Neutrophil (primary cell): ENCODE measurements at regions not wholly inside any gene's neighbourhood (a gene's known extent, or its start where the extent isn't known, plus 50 kb on each side); places are given as distances from the start of the nearest gene placed in this dataset.

ENCODE experiments used
- H3K27ac ChIP-seq: fragments of 200-600 bp; sonication (generic); 2 replicates; pipeline ENCODE4 v1.5.1; 2016; ENCODE audit warnings: mild to moderate bottlenecking, moderate library complexity
- H3K27me3 ChIP-seq: fragments of 200-600 bp; sonication (generic); 2 replicates; pipeline ENCODE4 v1.6.0; 2016; ENCODE audit warnings: mild to moderate bottlenecking
- H3K36me3 ChIP-seq: fragments of 200-600 bp; sonication (generic); 2 replicates; pipeline ENCODE4 v1.5.1; 2017
- H3K4me1 ChIP-seq, 2 experiments: fragments of 200-600 bp in 1 of 2; sonication (generic) in 1 of 2; 1 replicate in 1 of 2; 2 replicates in 1 of 2; pipeline versions ENCODE4 v1.5.1 to v1.6.1; 2013 to 2016; ENCODE audit warnings: low read depth in 1 of 2, low read length in 1 of 2, mild to moderate bottlenecking in 1 of 2, moderate library complexity in 1 of 2; ENCODE audit not compliant: control insufficient read depth in 1 of 2, insufficient read depth in 1 of 2
- H3K4me3 ChIP-seq, 2 experiments: fragments of 200-600 bp in 1 of 2; sonication (generic) in 1 of 2; 1 replicate in 1 of 2; 2 replicates in 1 of 2; pipeline ENCODE4 v1.5.1; 2013 to 2016; ENCODE audit warnings: low read depth in 1 of 2, low read length in 1 of 2, mild to moderate bottlenecking in 1 of 2, moderate library complexity in 1 of 2
- H3K9me3 ChIP-seq: fragments of 200-600 bp; sonication (generic); 2 replicates; pipeline ENCODE4 v1.5.1; 2016
- CTCF ChIP-seq: fragments of 200-600 bp; sonication (generic); IDR thresholded peaks from 2 replicates; pipeline ENCODE4 v1.5.1; 2016; ENCODE audit warnings: antibody characterized with exemption

GRCh38 chr4:160809576-160809975, 1354.2 kb downstream of the FSTL5 start:
- no peak overlapping the region for H3K27ac ChIP-seq
- H3K4me1 ChIP-seq: no peaks in the 10 kb centered on the region
- H3K9me3 ChIP-seq: no peaks in the 10 kb centered on the region
- TF ChIP-seq CTCF: no peak
- no peaks in the 10 kb centered on the region for H3K27me3 ChIP-seq
- H3K36me3 ChIP-seq: no peaks in the 10 kb centered on the region
- H3K4me3 ChIP-seq: no peak overlapping the region

GRCh38 chr4:160810424-160810823, 1353.4 kb downstream of the FSTL5 start:
- no peaks in the 10 kb centered on the region for H3K4me1 ChIP-seq
- TF ChIP-seq CTCF: no peak
- H3K4me3 ChIP-seq: no peak overlapping the region
- H3K27me3 ChIP-seq: no peaks in the 10 kb centered on the region
- H3K36me3 ChIP-seq: no peaks in the 10 kb centered on the region
- H3K9me3 ChIP-seq: no peaks in the 10 kb centered on the region
- no peak overlapping the region for H3K27ac ChIP-seq

- no peak overlapping the region for H3K27ac ChIP-seq
- H3K4me1 ChIP-seq: no peaks in the 10 kb centered on the region
- no peak overlapping the region for H3K4me3 ChIP-seq
- H3K9me3 ChIP-seq: no peaks in the 10 kb centered on the region
- no peak for TF ChIP-seq CTCF
- no peaks in the 10 kb centered on the region for H3K27me3 ChIP-seq
- H3K36me3 ChIP-seq: no peaks in the 10 kb centered on the region
These were observed 1352.9 kb downstream of the FSTL5 start for GRCh38 chr4:160810941-160811340.

- Histone ChIP-seq H3K27me3 (no peaks in the 10 kb centered on the region), H3K36me3 (no peaks in the 10 kb centered on the region)
- TF ChIP-seq CTCF: no peak
These were observed 1351.8 kb downstream of the FSTL5 start for GRCh38 chr4:160811956-160812355.

GRCh38 chr4:160814726-160815125, 1349.1 kb downstream of the FSTL5 start:
- no peak for TF ChIP-seq CTCF
- Histone ChIP-seq H3K36me3 (no peaks in the 10 kb centered on the region), H3K27me3 (no peaks in the 10 kb centered on the region), H3K4me1 (no peaks in the 10 kb centered on the region), H3K9me3 (no peaks in the 10 kb centered on the region), H3K27ac (no peak overlapping the region), H3K4me3 (no peak overlapping the region)

More at GRCh38 chr4:160811956-160812355, 1351.8 kb downstream of the FSTL5 start:
- H3K4me3 ChIP-seq: no peak overlapping the region
- H3K9me3 ChIP-seq: no peaks in the 10 kb centered on the region
- H3K27ac ChIP-seq: no peak overlapping the region
- no peaks in the 10 kb centered on the region for H3K4me1 ChIP-seq

GRCh38 chr4:160818571-160818970, 1345.2 kb downstream of the FSTL5 start:
- no peaks in the 10 kb centered on the region for H3K9me3 ChIP-seq
- no peak for TF ChIP-seq CTCF
- no peak overlapping the region for H3K27ac ChIP-seq
- no peaks in the 10 kb centered on the region for H3K36me3 ChIP-seq
- H3K4me1 ChIP-seq: no peaks in the 10 kb centered on the region
- no peak overlapping the region for H3K4me3 ChIP-seq
- no peaks in the 10 kb centered on the region for H3K27me3 ChIP-seq
